HG03196 (cell line): ENCODE measurements at regions not wholly inside any gene's neighbourhood (a gene's known extent, or its start where the extent isn't known, plus 50 kb on each side); places are given as distances from the start of the nearest gene placed in this dataset.
"Not testable (repeated sequence)": the region's sequence is repeated elsewhere in the genome, so short reads cannot be mapped to it uniquely, and the experiment has no call there.

ENCODE experiments used
- ATAC-seq: cut with Tn5 transposase; IDR thresholded peaks from one replicate; pipeline ENCODE4 v1.9.1; 2021; ENCODE audit not compliant: unreplicated experiment

GRCh38 chr20:30895354-30895711 is 362.1 kb upstream of the DEFB115 start:
- not testable (repeated sequence) for ATAC-seq

- ATAC-seq: not testable (repeated sequence)
These were observed 357.9 kb upstream of the DEFB115 start for GRCh38 chr20:30899370-30900079.

GRCh38 chr20:30900080-30900719 is 357.3 kb upstream of the DEFB115 start:
- not testable (repeated sequence) for ATAC-seq

- ATAC-seq: not testable (repeated sequence)
These were observed 352.2 kb upstream of the DEFB115 start for GRCh38 chr20:30905231-30905630.

- no peak for ATAC-seq
These were observed 346.3 kb upstream of the DEFB115 start for GRCh38 chr20:30910937-30911725.

DNA sequence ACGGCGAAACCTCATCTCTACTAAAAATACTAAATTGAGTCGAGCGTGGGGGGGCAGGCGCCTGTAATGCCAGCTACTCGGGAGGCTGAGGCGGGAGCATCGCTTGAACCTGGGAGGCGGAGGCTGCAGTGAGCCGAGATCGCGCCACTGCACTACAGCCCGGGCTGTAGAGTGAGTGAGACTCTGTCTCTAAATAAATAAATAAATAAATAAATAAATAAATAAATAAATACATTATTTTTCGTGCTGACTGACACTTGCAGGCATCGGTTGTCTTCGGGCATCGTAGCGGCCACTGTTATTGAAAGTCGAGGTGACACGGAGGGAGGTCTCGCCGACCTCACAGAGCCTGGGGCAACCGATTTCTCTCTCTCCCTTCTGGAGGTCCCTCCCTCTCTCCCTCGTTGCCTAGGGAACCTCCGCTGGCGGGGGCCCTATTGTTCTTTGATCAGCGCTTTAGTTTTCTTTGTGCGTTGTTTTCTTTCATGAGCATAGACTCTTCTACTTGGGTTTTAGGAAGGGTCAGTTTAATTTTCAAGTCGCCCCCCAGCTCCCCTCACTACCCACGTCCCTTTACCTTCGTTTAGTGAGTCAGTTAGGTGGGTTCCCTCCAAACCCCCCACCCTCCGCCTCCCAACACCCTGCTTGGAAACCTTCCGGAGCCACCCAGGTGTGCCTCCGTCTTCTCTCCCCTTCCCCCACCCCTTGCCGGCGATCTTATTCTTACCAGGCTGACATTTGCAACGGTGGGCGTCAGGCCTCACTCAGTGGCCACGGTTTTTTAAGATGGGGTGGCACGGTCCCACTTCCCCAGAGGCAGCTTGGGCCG is 345.4 kb upstream of the DEFB115 start:
- ATAC-seq: not testable (repeated sequence)

DNA sequence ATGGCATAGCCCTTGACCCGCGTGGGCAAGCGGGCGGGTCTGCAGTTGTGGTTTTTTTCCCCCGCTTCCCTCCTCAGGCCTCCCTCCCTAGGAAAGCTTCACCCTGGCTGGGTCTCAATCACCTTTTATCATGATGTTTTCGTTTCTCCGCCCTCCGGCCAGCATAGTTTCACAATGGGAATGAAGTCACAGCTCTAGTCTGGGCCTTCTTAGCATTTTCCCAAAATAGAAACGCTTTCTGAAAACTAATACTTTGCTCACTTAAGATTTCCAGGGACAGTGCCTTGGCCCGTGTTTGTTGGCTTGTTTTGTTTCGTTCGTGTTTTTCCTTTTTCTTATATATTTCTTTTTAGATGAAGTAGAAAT is 344.8 kb upstream of the DEFB115 start:
- not testable (repeated sequence) for ATAC-seq

- ATAC-seq: not testable (repeated sequence)
These were observed 341.1 kb upstream of the DEFB115 start for GRCh38 chr20:30916404-30916803.

- ATAC-seq: no peak
These were observed 337.8 kb upstream of the DEFB115 start for GRCh38 chr20:30919514-30920188.

- no peak for ATAC-seq
These were observed 336.0 kb upstream of the DEFB115 start for GRCh38 chr20:30921286-30922071.

- ATAC-seq: no peak
These were observed 335.3 kb upstream of the DEFB115 start for GRCh38 chr20:30922129-30922528.

DNA sequence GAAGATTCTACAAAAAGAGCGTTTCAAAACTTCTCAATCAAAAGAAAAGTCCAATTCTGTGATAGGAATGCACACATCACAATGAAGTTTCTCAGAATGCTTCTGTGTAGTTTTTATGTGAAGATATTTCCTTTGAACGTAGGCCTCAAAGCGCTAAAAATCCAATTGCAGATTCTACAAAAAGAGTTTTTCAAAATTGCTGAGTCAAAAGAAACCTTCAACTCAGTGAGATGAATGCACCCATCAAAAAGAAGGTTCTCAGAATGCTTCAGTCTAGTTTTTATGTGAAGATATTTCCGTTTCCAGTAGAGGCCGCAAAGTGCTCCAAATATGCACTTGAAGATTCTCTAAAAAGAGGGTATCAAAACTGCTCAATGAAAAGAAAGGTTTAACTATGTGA is 319.7 kb upstream of the DEFB115 start:
- no peak for ATAC-seq

DNA sequence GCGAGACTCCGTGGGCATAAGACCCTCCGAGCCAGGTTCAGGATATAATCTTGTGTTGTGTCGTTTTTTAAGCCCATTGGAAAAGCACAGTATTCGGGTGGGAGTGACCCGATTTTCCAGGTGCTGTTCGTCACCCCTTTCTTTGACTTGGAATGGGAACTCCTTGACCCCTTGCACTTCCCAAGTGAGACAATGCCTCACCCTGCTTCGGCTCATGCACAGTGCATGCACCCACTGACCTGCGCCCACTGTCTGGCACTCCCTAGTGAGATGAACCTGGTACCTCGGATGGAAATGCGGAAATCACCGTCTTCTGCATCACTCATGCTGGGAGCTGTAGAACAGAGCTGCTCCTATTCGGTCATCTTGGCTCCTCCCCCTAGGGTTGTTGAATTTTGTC is 307.7 kb upstream of the DEFB115 start:
- no peak for ATAC-seq

GRCh38 chr20:30951088-30951487 is 306.4 kb upstream of the DEFB115 start:
- ATAC-seq: not testable (repeated sequence)

DNA sequence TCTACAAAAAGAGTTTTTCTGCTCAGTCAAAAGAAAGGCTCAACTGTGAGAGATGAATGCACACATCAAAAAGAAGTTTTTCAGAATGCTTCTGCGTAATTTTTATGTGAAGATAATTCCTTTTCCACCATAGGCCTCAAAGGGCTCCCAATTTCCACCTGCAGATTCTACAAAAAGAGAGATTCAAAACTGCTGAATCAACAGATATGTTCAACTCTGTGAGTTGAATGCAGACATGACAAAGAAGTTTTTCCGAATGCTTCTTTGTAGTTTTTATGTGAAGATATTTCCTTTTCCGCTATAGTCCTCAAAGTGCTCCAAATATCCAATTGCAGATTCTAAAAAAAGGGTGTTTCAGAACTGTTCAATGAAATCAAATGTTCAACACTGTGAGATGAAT is 300.8 kb upstream of the DEFB115 start:
- not testable (repeated sequence) for ATAC-seq

DNA sequence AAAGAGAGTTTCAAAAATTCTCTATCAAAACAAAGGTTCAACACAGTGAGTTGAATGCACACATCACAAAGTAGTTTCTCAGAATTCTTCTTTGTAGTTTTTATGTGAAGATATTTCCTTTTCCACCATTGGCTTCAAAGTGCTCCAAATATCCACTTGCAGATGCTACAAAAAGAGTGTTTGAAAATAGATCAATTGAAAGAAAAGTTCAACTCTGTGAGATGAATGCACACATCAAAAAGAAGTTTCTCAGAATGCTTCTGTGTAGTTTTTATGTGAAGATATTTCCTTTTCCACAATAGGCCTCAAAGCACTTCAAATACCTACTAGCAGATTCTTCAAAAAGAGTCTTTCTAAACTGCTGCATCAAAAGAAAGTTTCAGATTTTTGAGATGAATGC is 298.3 kb upstream of the DEFB115 start:
- not testable (repeated sequence) for ATAC-seq

DNA sequence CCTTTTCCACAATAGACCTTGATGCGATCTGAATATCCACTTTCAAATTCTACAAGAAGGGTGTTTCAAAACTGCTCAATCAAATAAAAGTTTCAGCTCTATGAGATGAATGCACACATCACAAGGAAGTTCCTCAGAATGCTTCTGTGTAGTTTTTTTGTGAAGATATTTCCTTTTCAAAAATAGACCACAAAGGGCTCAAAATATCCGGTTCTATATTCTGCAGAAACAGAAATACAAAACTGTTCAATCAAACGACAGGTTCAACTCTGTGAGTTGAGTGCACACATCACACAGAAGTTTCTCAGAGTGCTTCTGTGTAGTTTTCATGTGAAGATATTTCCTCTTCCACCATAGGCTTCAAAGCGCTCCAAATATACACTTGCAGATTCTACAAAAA is 293.9 kb upstream of the DEFB115 start:
- no peak for ATAC-seq

DNA sequence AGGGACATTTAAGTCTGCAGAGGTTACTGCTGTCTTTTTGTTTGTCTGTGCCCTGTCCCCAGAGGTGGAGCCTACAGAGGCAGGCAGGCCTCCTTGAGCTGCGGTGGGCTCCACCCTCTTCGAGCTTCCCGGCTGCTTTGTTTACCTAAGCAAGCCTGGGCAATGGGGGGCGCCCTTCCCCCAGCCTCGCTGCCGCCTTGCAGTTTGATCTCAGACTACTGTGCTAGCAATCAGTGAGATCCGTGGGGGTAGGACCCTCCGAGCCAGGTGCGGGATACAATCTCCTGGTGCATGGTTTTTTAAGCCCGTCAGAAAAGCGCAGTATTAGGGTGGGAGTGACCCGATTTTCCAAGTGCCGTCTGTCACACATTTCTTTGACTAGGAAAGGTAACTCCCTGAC is 281.6 kb upstream of the DEFB115 start:
- not testable (repeated sequence) for ATAC-seq

- no peak for ATAC-seq
These were observed 272.1 kb upstream of the DEFB115 start for GRCh38 chr20:30985386-30985785.
